ENCODE measurements at regions not wholly inside any gene's neighbourhood (a gene's known extent, or its start where the extent isn't known, plus 50 kb on each side); places are given as distances from the start of the nearest gene placed in this dataset.

DNA sequence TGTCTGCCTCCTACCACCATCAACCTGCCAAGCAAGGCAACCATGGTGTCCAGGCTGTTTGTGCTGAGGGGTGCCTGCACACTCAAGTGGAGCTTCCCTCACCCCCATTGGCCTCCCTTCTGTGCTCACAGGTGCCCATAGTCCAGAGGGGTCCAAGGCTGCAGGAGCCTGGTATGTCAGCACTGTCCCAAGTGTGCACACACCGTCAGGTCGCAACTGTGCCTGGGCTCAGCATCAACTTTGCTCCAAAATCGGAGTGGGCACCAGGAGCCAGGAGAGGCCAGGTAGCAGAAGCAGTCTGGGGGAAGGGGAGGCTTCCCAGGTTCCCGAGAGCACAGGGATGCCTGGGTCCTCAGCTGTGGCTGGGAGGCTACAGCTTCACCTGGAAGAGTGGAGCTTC is 1528.2 kb upstream of the SLC39A10 start:
- no peak for FAIRE-seq
- H3K4me1 ChIP-seq (ENCODE audit: control insufficient read depth, extremely low read depth, insufficient read depth, low read length), result no peaks in the 10 kb centered on the region
- DNase-seq (ENCODE audit: low read depth, low spot score), result no peak
- H4K20me1 ChIP-seq (replicated peaks; ENCODE audit: control insufficient read depth, extremely low read depth, insufficient read depth, low read length), result no peaks in the 10 kb centered on the region
- TF ChIP-seq JUN (IDR thresholded peaks at IDR 0.05; ENCODE audit: borderline replicate concordance, insufficient read depth, insufficient read length, low read depth), result no peak
- TF ChIP-seq MAX (IDR thresholded peaks at IDR 0.05; ENCODE audit: insufficient read depth, insufficient read length), result no peak
- no peak for TF ChIP-seq GATA2 (IDR thresholded peaks at IDR 0.05; ENCODE audit: insufficient read depth, insufficient read length, low read depth, low read length)
- TF ChIP-seq MYC (IDR thresholded peaks at IDR 0.05; ENCODE audit: low read depth, low read length), result no peak
- no peak for TF ChIP-seq FOS (IDR thresholded peaks at IDR 0.05; ENCODE audit: borderline replicate concordance, insufficient read depth, low read length)
- no peak for TF ChIP-seq EZH2 (IDR thresholded peaks at IDR 0.05; ENCODE audit: borderline replicate concordance, low read depth, low read length, severe bottlenecking)
- TF ChIP-seq, protein P1, sequence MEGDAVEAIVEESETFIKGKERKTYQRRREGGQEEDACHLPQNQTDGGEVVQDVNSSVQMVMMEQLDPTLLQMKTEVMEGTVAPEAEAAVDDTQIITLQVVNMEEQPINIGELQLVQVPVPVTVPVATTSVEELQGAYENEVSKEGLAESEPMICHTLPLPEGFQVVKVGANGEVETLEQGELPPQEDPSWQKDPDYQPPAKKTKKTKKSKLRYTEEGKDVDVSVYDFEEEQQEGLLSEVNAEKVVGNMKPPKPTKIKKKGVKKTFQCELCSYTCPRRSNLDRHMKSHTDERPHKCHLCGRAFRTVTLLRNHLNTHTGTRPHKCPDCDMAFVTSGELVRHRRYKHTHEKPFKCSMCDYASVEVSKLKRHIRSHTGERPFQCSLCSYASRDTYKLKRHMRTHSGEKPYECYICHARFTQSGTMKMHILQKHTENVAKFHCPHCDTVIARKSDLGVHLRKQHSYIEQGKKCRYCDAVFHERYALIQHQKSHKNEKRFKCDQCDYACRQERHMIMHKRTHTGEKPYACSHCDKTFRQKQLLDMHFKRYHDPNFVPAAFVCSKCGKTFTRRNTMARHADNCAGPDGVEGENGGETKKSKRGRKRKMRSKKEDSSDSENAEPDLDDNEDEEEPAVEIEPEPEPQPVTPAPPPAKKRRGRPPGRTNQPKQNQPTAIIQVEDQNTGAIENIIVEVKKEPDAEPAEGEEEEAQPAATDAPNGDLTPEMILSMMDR (IDR thresholded peaks at IDR 0.05; ENCODE audit: extremely low read depth in 1 of 2, insufficient read depth in 1 of 2, low read depth in 1 of 2, low read length in 2 of 2), result no peak
- TF ChIP-seq POLR2A (IDR thresholded peaks at IDR 0.05; ENCODE audit: low read depth, low read length), result no peak
- TF ChIP-seq POLR2AphosphoS5 (IDR thresholded peaks at IDR 0.05; ENCODE audit: insufficient read depth, low read depth, low read length), result no peak
- dilution Hi-C loops (cut with MboI; ENCODE audit: extremely low pct_ligation_motif_present, low sequenced_read_pairs), result no loop called here
- no peak overlapping the region for H3K9ac ChIP-seq (replicated peaks; ENCODE audit: extremely low read depth, insufficient read depth, low read length)
- intact Hi-C loops (cut with micrococcal nuclease), result no loop called here
- ChIA-PET CTCF (no interaction called here), POLR2A (no interaction called here)
- H3K9me1 ChIP-seq (replicated peaks; ENCODE audit: control insufficient read depth, extremely low read depth, insufficient read depth, low read length), result no peaks in the 10 kb centered on the region
- no peak overlapping the region for H2AFZ ChIP-seq (ENCODE audit: low read depth, low read length)
- no peak overlapping the region for H3K27ac ChIP-seq (ENCODE audit: insufficient read depth, low read depth, low read length)
- H3K79me2 ChIP-seq (ENCODE audit: control insufficient read depth, insufficient read depth, low read length), result no peaks in the 10 kb centered on the region
- no peak overlapping the region for H3K4me2 ChIP-seq (ENCODE audit: insufficient read depth, low read length)
- no peaks in the 10 kb centered on the region for H3K27me3 ChIP-seq (ENCODE audit: control insufficient read depth in 2 of 2, insufficient read depth in 2 of 2, low read length in 2 of 2)
- H3K9me3 ChIP-seq (replicated peaks; ENCODE audit: control insufficient read depth, insufficient read depth, low read length), result no peaks in the 10 kb centered on the region
- H3K4me3 ChIP-seq (replicated peaks in 1 of 3; ENCODE audit: insufficient read depth in 1 of 3, low read depth in 1 of 3, low read length in 3 of 3), result no peak overlapping the region
- BruUV-seq (replicated peaks), result no TSS peak
- no peaks in the 10 kb centered on the region for H3K36me3 ChIP-seq (ENCODE audit: control insufficient read depth in 2 of 2, extremely low read depth in 1 of 2, insufficient read depth in 2 of 2, low read length in 2 of 2)

All from endothelial cell of umbilical vein (primary cell).